ENCODE measurements at regions not wholly inside any gene's neighbourhood (a gene's known extent, or its start where the extent isn't known, plus 50 kb on each side); places are given as distances from the start of the nearest gene placed in this dataset.

GRCh38 chr2:16496426-16497388, 168.9 kb downstream of the CYRIA start:
- DNase-seq: no peak

- DNase-seq: no peak
Observed at GRCh38 chr2:16495509-16496208, 170.0 kb downstream of the CYRIA start.

DNA sequence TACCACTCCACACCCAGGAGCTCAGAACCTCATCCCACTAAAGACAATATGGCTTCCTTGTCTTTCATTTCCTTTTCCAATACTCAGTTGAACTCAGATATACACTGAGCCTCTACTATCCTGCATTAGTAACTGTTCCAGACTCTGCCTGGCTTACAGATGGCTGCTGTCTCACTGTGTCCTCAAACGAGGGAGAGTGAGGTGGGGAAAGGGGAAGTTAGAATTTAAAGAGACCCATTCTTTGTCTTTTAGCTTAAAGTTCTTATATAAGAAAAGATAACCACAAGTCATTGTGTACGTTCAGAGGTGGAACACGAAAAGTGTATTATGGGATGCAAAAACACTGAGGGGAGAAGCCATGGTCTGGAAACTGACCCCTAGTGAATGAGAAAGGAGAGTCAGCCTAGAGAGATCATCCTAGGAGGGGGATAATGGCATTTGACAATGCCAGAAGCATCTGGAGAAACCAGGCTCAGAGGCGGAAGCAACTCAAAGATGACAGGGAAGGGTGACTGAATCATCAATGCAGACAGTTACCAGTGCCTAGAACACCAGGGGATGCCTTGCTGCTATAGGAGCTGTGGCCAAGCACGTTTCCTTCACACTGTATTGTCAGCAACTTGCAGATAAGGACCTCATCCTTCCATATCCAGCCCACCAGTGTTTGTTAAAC, 170.7 kb downstream of the CYRIA start:
- no peak for DNase-seq

- DNase-seq: no peak
Observed at GRCh38 chr2:16493788-16494187, 171.8 kb downstream of the CYRIA start.

DNA sequence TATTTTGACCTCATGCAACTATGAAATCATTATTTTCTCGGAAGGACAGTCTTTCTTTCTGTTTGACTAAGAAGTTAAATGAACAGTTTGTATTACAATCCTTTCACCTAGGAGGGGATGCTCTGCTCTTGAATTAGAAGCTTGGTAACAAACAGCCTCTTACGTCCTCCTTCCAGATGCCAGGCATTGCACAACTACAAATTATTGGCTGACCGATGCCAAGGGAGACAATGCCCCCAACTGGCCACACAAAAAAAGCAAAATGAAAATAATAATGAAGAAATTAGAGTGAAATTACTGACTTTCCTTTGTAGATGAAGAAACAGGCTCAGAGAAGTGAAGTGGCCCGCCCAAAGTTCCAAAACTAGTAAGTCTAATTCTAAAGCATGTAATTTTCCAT, 177.9 kb downstream of the CYRIA start:
- DNase-seq: peak; percentile 30

DNA sequence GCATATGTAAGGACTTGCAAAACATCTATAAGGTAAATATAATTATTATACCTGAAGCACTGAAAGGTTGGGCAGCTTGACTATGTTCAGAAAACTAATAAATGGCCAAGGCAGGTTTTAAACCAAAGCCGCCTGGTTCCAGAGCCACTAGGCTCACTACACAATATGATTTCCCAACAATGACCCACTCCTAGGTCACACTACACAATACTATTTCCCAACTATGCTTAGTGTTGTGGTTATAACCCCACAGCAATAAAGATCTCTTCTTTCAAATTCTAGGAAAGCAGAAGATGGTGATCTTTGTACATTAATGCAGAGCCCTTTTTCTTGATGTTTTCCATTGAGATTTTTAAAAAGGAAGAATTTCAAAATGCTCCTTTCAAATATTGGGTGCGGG, 180.4 kb downstream of the CYRIA start:
- no peak for DNase-seq

DNA sequence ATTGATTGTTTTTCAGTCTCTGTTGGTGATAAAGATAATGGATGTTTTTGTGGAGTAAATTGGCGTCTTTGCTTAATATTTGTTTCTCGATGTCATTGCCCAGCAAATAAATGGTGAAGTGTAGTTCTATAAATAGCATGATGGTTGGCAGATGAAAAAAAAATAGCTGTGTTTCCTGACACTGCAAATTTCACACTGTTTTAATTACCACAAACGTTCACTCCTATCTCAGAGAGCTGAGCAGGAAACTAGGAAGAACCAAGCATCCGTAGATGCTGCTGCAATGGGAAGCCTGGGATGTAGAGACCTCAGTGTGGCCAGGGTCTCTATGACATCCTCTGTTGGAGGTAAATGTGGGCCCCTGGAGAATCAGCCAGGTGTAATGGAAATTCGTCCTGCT, 183.2 kb downstream of the CYRIA start:
- no peak for DNase-seq

GRCh38 chr2:16481351-16481750, 184.3 kb downstream of the CYRIA start:
- no peak for DNase-seq

- no peak for DNase-seq
Observed at GRCh38 chr2:16479721-16480120, 185.9 kb downstream of the CYRIA start.

DNA sequence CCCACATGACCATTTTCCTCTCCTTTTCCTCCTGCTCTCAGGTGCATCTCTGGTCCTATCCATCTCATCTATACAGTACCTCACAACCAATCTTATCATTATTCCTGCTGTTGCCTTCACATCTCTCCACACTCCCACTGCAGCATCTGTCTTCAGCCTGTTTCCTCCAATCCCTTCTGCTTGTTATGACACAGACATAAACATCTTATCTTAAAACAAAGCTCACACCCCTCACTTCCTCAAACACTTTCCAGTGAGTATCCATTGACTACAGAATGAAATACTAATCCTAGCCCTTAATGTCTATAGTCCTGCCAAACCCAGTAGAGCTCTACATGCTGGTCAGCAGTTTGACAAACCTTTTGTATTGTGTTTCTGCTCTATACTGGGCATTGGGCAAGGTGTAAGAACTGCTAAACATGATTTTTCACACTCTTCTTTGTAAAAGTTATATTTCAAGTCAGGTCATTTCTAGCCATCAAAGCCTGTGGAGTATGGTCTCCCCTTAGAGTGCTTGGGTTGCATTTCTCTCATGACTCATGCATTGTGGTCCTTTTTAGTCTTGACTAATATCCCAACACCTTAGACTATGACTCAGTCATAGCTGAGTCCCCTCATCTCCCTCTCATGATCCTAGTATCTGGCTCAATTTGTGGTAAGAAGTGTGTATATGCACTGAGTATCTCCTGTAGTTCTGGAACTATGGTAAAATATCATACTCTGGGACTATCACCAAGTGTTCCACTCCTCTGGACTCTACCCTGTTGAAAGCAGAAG, 187.0 kb downstream of the CYRIA start:
- no peak for DNase-seq

DNA sequence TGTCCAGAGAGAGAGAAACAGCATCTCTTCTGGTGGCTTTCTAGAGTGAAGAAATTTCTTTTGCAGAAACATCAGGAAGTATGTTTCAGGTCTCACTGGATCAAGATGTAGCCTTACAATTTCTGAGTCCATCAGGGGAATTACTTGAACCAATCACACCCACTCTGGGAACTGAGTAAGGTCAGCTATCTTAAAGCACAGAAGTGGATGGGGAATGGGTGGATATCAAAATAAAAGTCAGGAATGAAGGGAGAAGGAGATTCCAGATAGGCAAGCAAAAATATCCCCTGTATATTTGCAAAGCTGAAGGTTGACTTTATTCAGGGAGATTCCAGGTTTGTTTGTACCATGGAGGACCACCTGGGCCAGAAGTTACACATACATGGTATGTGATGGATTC, 188.0 kb downstream of the CYRIA start:
- no peak for DNase-seq

- DNase-seq: no peak
Observed at GRCh38 chr2:16476866-16477265, 188.8 kb downstream of the CYRIA start.

- no peak for DNase-seq
Observed at GRCh38 chr2:16475986-16476567, 189.6 kb downstream of the CYRIA start.

GRCh38 chr2:16475586-16475985, 190.0 kb downstream of the CYRIA start:
- DNase-seq: no peak

DNA sequence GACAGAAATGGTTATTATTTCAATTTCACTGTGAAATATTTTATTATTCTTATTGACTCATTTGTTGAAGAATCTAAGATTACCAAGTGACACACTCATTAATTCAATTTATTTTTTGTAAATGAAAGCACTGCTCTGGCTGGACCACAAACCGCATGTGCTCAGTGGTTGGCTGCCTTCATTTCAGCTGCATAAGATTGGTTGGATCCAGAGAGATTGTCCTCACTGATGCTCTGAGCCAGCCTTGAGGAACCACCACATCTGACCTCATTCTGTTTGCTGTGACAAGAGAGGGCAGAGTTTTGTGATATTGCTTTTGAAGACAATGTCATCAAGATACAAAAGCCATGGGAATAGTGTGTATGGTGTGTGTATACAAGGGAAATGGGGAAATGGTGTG, 192.1 kb downstream of the CYRIA start:
- DNase-seq: no peak

DNA sequence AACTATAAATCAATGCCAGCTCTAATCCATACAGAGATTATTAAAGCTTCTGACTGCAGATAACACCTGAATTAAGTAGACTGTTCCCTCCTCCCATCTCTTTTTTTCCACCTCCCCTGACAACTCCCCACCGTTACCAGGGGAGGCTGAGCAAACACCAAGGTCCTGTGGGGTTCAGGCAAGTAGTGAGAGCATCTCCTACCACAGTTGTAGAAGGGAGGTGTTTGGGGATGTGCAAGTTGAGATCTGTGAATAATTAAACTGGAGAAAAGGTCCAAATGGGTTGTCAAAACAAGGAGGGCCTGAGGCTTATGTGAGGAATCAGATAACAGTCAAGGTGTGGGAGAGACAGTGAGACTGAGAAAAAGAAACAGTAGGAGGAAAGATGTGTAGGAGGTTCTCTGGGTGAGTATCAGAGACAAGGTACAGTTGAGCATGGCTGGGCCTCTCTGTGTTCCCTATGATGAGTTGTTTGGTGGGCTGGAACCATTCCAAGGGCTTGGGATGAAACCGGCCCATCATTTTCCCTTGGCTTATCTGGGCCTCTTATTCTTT, 194.6 kb downstream of the CYRIA start:
- DNase-seq: no peak

- no peak for DNase-seq
Observed at GRCh38 chr2:16466821-16467151, 198.8 kb downstream of the CYRIA start.

GRCh38 chr2:16466133-16466820, 199.4 kb downstream of the CYRIA start:
- DNase-seq: no peak

DNA sequence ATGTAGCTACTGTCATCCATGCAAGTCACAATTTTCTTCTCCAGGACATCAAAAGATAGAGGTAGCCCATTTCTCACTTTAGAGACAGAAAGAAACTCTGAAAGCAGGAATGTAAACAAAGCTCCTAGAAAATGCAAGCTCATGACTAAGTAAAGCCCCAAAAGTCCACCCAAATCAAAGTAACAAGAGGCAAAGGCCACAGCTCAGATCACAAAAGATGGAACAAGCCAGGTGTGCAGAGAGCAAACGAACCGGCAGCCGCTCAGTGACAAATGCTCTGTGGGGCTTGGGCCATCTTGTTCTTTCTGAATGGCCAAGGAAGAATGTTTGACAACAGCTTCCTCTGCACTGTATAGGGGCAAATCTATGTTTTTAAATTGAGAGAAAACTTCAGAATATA, 201.0 kb downstream of the CYRIA start:
- no peak for DNase-seq

DNA sequence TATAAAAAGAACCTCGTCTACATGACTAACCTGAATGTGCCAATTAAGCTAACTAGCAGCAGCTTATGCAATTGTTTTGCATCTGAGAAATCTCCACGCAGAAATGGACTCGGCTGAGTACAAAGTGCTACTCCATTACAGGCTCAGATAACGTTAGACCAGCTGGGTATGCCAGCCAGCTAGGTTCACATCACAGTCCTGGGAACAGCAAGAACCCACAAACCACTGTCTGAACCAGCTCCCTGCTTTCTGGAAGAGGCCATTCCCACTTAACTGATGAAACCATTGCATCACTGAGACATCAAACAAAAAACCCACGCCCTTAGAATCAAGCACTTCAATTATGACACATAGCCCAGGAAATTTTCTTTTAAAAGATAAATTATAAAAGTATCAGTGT, 202.7 kb downstream of the CYRIA start:
- no peak for DNase-seq

DNA sequence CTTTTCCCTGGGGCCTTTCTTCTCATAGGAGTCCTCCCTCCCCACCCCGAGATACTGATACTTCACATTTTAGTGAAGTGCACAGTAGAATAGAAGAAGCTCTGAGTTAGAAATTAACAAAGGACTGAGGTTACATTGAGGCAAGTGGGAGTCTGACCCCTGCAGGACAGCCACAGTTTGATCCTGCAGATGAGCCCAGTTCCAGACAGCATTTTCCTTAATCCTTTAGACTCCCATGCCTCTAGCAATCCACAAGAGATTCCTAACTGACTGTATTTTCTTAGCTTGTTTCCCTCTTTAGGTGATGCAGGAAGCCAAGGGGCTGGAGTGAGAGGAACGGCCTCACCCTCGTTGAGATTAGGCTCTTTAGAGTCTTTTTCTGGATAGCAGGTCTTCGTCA, 204.0 kb downstream of the CYRIA start:
- DNase-seq: no peak

GRCh38 chr2:16459606-16460005, 206.0 kb downstream of the CYRIA start:
- no peak for DNase-seq

Data from midbrain (tissue), 1 donor.